GM23338 (cell line): ENCODE measurements at regions not wholly inside any gene's neighbourhood (a gene's known extent, or its start where the extent isn't known, plus 50 kb on each side); places are given as distances from the start of the nearest gene placed in this dataset.
A peak's percentile ranks its signal among the peaks of the same experiment; 100 is the strongest.

Experiments used
- ATAC-seq: fragments of 200-7000 bp; cut with Tn5 transposase; 3 replicates; pipeline ENCODE4 v1.9.1; 2020
- DNase-seq: peaks from one replicate; pipeline ENCODE4 v3.0.0-alpha.2; 2015; ENCODE audit warnings: low spot score
- H2AFZ ChIP-seq: fragments of 200-600 bp; sonication (generic); 2 replicates; pipeline ENCODE4 v1.8.0; 2016; ENCODE audit warnings: antibody characterized with exemption, mild to moderate bottlenecking, moderate library complexity
- H3F3A ChIP-seq: fragments of 200-600 bp; sonication (generic); replicated peaks from 2 replicates; pipeline ENCODE4 v1.8.0; 2017; ENCODE audit warnings: antibody characterized with exemption, mixed run types, low read depth
- H3K27ac ChIP-seq: fragments of 200-600 bp; sonication (generic); 2 replicates; pipeline ENCODE4 v1.6.1; 2016; ENCODE audit warnings: low read depth
- H3K27me3 ChIP-seq: fragments of 200-600 bp; sonication (generic); 2 replicates; pipeline ENCODE4 v1.8.0; 2016; ENCODE audit warnings: mild to moderate bottlenecking, mixed run types, moderate library complexity; ENCODE audit not compliant: insufficient read depth
- H3K36me3 ChIP-seq: fragments of 200-600 bp; sonication (generic); 2 replicates; pipeline ENCODE4 v1.8.0; 2016; ENCODE audit warnings: mild to moderate bottlenecking; ENCODE audit not compliant: insufficient read depth
- H3K4me1 ChIP-seq: fragments of 200-600 bp; sonication (generic); 2 replicates; pipeline ENCODE4 v1.8.0; 2016; ENCODE audit warnings: mild to moderate bottlenecking, moderate library complexity; ENCODE audit not compliant: insufficient read depth
- H3K4me2 ChIP-seq: fragments of 200-600 bp; sonication (generic); 2 replicates; pipeline ENCODE4 v1.7.1; 2017; ENCODE audit warnings: mixed run types
- H3K4me3 ChIP-seq: fragments of 200-600 bp; sonication (generic); 2 replicates; pipeline ENCODE4 v1.6.1; 2016; ENCODE audit warnings: mixed run types
- H3K79me2 ChIP-seq: fragments of 200-600 bp; sonication (generic); replicated peaks from 2 replicates; pipeline ENCODE4 v1.8.0; 2017; ENCODE audit warnings: mild to moderate bottlenecking; ENCODE audit not compliant: insufficient read depth
- H3K9me2 ChIP-seq: fragments of 200-600 bp; sonication (generic); 2 replicates; pipeline ENCODE4 v1.8.0; 2017; ENCODE audit not compliant: insufficient read depth
- H4K20me1 ChIP-seq: fragments of 200-600 bp; sonication (generic); replicated peaks from 2 replicates; pipeline ENCODE4 v1.8.0; 2017; ENCODE audit warnings: mild to moderate bottlenecking; ENCODE audit not compliant: insufficient read depth
- H3K27ac Mint-ChIP-seq: 2 replicates; pipeline ENCODE4 v1.8.0; 2020; ENCODE audit warnings: inconsistent platforms, mild to moderate bottlenecking, moderate library complexity, mixed read lengths
- H3K27me3 Mint-ChIP-seq: 3 replicates; pipeline ENCODE4 v1.8.0; 2022; ENCODE audit warnings: low read depth, mild to moderate bottlenecking, moderate library complexity, mixed read lengths, inconsistent platforms; ENCODE audit not compliant: insufficient read depth, poor library complexity
- H3K36me3 Mint-ChIP-seq: 3 replicates; pipeline ENCODE4 v1.8.0; 2021; ENCODE audit warnings: low read depth, mild to moderate bottlenecking, inconsistent platforms, moderate library complexity, mixed read lengths
- H3K4me1 Mint-ChIP-seq: 3 replicates; pipeline ENCODE4 v1.8.0; 2020; ENCODE audit warnings: mild to moderate bottlenecking, inconsistent platforms, mixed read lengths
- H3K4me3 Mint-ChIP-seq: 3 replicates; pipeline ENCODE4 v1.8.0; 2021; ENCODE audit warnings: moderate library complexity, mild to moderate bottlenecking, inconsistent platforms, mixed read lengths
- H3K9me3 Mint-ChIP-seq: 3 replicates; pipeline ENCODE4 v1.8.0; 2020; ENCODE audit warnings: moderate library complexity, mild to moderate bottlenecking, inconsistent platforms, mixed read lengths
- CREB1 ChIP-seq: fragments of 250-450 bp; sonication (Bioruptor Pico); IDR thresholded peaks from 2 replicates; pipeline ENCODE4 v1.5.0; 2020; ENCODE audit warnings: low read depth, mild to moderate bottlenecking, moderate library complexity
- ETS1 ChIP-seq: IDR thresholded peaks from 2 replicates; pipeline ENCODE4 v1.6.1; 2016; ENCODE audit warnings: antibody characterized with exemption
- EZH2 ChIP-seq: fragments of 200-600 bp; sonication (generic); IDR thresholded peaks from one replicate; pipeline ENCODE4 v1.8.0; 2017; ENCODE audit warnings: antibody characterized with exemption, mild to moderate bottlenecking, low read depth; ENCODE audit not compliant: unreplicated experiment
- REST ChIP-seq: IDR thresholded peaks from one replicate; pipeline ENCODE4 v1.6.1; 2018; ENCODE audit warnings: antibody characterized with exemption; ENCODE audit not compliant: unreplicated experiment
- STAT1 ChIP-seq: IDR thresholded peaks from one replicate; pipeline ENCODE4 v1.6.1; 2016; ENCODE audit warnings: antibody characterized with exemption; ENCODE audit not compliant: unreplicated experiment
- ZNF331 ChIP-seq: fragments of 250-450 bp; sonication (Bioruptor Pico); IDR thresholded peaks from 2 replicates; pipeline ENCODE4 v1.5.0; 2020; ENCODE audit warnings: low read depth, mild to moderate bottlenecking, moderate library complexity
- ZNF462 ChIP-seq: fragments of 250-450 bp; sonication (Bioruptor Pico); IDR thresholded peaks from 2 replicates; pipeline ENCODE4 v1.5.0; 2020; ENCODE audit warnings: mild to moderate bottlenecking, moderate library complexity

- Mint-ChIP-seq H3K27ac (no peak overlapping the region), H3K4me1 (no peaks in the 10 kb centered on the region; the same call in 1 of the 3 replicates), H3K4me3 (no peak overlapping the region), H3K36me3 (no peaks in the 10 kb centered on the region), H3K9me3 (no peaks in the 10 kb centered on the region), H3K27me3 (no peaks in the 10 kb centered on the region)
- H3K4me1 ChIP-seq, result no peaks in the 10 kb centered on the region
- H3K4me3 ChIP-seq, result no peak overlapping the region
- ATAC-seq (no peak), DNase-seq (no peak)
- no peak overlapping the region for H3K27ac ChIP-seq
- no peaks in the 10 kb centered on the region for H3K36me3 ChIP-seq
- H2AFZ ChIP-seq, result peak overlapping the region; percentile 7; the same call in 1 of the 2 replicates
- no peaks in the 10 kb centered on the region for H3F3A ChIP-seq
- no peak for TF ChIP-seq REST
- TF ChIP-seq EZH2, result no peak
- TF ChIP-seq CREB1, result no peak
- TF ChIP-seq ZNF462, result no peak
- TF ChIP-seq STAT1, result no peak
- TF ChIP-seq ETS1, result no peak
- TF ChIP-seq ZNF331 (CRISPR knock-in tag), result no peak
- no peak overlapping the region for H3K4me2 ChIP-seq
- no peaks in the 10 kb centered on the region for H3K9me2 ChIP-seq
- H3K79me2 ChIP-seq, result no peaks in the 10 kb centered on the region
- no peaks in the 10 kb centered on the region for H3K27me3 ChIP-seq
- H4K20me1 ChIP-seq, result no peaks in the 10 kb centered on the region
Observed at GRCh38 chr14:34254031-34254430, 208.0 kb downstream of the SPTSSA start.
